GM19438 (cell line): ENCODE measurements at regions not wholly inside any gene's neighbourhood (a gene's known extent, or its start where the extent isn't known, plus 50 kb on each side); places are given as distances from the start of the nearest gene placed in this dataset.

ENCODE experiments used
- ATAC-seq: cut with Tn5 transposase; IDR thresholded peaks from one replicate; pipeline ENCODE4 v1.9.1; 2021; ENCODE audit warnings: low read depth; ENCODE audit not compliant: unreplicated experiment

DNA sequence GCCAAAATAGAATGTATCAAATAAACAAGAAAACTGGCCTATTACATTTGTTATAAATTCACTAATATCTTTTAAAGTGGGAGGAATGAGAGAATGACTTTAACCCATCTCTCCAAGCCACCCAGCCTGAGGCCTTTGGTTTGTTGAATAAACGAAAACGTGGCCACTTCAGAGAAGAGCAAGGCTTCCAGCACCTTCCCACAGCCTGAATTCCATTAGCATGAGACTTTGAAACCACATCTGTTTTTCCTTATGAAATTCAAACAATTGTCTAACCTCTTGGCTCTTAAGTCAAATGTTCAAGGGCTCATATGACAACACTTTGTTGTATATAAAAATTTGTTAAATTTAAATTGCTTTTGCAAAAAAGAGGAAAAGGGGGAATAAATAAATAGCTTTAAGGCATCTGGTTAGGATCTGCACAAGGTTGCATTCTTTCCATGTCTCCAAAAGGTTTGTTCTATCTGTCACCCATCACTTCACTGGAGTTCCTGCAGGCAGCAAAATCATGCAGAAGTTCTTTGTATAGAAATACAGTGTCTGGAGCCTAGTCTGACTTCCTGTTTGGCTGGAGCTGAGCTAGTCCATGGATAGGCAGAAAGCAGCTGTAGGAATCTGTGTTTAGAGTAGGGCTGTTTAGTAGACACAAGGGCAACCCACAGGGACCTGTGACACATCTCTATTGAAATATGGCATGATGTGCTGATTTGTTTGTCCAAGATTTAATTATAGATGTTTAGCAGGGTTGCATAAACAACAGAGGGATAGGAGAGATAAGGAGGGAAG is 502.3 kb downstream of the KCTD12 start:
- no peak for ATAC-seq

DNA sequence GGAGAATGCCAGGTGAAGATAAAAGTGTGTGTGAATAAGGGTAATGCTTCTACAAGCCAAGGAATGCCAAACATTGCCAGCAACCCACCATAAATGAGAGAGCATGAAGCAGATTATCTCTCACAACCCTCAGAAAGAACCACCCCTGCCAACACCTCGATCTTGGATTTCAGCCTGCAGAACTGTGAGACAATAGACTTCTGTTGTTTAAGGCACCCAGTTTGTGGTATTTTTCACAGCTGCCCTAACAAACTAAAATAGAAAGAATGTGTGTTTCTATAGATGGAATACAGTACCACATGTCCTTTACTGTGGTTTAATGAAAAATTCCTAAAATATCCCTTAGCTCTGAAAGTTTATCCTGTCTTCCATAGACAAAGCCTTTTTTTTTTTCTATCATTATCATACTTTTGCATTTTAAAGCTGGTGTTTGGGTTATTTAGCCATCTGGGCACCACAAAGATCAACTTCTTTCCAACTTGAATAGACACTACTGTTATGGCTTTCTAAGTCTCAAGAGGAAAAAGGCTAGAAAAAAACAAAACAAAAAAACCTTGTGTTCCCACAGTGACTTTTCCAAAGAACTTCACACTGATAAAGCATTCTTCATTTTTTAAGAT is 505.6 kb downstream of the KCTD12 start:
- no peak for ATAC-seq

DNA sequence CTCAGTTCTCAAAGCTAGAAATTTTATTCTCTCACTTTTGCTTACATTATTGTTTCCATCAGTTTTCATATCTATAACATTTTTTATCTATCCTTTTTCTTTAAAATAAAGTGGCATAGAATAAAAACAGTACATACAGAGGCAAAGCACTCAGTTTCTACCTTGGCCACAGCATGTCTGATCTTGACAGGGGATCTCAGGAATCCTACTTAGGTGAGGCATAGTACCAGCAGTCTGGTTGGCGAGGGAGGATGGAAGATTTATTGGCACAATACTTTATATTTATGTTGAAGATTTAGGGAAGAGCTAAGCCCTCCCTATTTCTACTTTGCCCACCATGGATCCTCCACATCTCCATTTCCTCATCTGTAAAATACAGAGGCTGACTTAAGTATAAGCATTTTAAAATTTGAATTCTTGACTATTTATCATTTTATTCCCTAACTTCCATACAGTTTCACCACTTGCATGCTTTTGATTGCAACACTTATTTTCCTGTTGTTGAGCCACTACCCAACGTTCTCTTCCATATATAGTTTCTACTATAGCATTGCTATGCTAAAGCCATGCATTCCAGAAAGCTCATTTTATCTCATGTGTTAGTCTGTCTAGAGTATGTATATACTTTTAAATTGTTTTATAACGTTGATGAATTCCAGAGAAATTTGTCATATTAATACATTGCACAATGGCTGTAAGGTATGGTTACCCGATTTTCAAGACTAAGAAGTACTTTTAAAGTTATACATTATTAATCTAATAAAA is 506.7 kb downstream of the KCTD12 start:
- no peak for ATAC-seq

DNA sequence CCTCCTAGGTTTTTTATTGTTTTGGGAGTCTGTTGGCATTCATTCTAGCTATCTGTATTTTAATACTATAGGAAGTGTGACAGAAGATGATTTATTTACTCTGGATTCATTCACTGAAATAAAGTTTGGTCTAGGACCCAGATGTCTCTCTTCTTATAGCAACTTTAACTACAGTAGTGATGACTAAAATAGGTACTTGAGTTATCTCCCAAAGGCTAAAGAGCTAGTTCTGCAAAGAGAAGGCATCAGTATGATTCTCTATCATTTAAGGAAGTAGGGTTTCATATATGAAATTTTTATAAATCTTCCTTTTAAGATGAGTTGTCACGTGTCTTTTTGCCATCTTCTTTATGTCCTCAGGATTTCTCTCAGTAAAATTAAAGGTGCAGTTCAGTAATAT is 507.4 kb downstream of the KCTD12 start:
- ATAC-seq, result no peak

DNA sequence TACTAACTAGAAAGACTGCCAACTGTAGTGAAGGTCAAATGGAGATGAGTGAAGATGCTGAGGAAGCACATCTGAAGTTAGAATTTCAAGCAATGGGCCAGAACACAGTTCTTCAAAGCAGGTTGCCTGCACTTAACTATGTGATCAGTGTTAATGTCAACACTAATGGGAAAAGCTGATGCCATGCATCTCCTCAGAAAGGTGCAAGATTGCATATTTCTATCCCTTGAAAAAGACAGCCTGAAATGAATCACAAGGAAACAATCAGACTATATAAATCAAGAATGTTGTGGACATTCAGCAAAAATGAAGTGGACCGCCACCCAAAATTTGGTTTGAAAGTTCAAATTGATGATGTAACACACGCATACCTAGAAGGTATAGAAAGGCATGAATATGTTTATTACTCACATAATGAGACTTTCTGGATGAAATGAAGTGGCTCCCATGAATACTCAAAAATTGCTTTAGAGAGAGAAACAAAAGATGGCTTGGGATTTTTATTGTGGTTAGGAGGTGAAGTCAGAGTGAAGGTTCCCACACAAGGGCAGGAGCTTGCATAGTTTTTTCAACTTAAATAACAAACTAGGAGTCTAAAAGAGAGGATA is 522.4 kb downstream of the KCTD12 start:
- no peak for ATAC-seq

DNA sequence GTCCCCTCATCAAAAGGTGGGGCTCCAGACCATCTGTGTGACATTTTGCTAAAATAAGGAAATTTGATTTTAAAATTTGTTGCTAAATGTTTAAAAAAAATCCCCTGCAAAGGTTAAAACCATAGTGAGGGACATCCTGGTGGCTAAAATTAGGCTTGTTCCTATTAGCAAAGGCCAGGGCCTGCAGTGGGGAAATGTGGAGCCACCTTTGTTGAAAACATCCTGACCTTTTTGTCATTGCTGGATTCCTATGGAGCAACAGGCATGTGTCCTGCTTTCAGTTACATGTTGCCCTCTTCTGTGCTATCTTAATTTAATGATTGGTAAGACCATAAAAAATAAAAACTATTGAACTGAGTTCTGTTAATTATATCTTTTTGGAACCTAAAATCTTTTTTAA is 524.3 kb downstream of the KCTD12 start:
- no peak for ATAC-seq

DNA sequence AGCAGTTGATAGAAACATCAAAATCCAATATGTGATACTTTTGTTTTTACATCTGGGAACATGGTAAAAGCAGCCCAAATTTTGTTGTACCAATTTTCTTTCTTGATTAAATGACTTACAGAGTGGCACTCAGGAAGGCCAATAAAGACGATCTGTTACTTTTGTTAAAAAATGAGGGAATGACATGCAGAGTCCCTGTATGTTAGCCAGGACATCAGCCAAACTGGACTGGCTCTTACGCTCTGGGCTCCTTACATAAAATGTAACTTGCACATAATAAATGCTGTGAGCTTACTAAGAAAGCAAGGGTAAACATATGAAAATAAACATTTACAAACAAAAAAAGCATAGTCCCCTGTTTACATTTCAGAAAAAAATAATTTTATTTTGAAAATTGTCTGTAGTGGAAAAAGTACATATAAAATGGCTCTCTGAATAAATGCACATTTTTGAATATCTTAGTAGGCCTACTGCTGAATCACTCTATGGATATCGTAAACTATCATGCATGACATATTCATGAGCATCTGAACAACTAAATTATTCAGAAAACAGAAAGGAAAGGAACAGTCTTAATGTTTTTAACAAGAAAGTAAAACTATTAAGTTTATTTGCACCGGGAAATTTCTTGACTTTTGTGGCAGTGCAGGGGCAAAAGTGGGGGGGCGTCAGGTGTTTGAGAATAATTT is 534.5 kb downstream of the KCTD12 start:
- ATAC-seq, result no peak

DNA sequence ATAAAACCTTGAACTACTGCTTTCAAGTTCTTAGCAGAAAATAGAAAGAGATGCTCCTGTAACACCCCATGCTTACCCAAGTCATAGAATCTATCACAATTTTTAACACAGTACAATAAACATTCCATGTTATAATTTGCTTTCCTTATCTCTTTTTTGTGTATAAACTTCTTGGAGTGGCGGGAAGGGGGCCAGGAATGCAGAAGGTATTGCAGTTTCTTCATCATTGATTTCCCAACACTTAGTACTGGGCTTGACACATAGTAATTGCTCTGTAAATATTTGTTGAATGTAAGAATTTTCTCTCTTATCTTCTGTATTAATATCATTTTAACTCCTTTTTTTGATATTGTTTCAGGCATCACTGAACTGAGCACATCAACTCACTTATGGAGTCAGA is 535.8 kb downstream of the KCTD12 start:
- no peak for ATAC-seq

DNA sequence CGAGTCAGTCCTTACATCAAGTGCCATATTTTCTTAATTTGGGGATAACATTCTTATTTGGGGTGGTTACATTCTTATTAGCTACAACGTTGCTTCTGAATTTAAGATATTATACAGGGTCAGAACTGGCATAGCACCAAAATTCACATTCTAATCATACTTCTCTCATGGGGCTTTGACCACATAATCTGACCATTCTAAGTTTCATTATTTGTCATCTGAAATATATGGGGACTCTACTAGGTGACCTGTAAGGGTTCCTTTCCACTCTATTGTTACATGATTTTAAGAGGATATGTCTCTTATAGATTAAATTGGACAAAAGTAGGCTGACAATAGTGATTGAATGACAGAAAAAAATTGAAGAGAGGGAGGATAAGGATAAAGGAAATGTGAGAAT is 536.5 kb downstream of the KCTD12 start:
- ATAC-seq, result no peak

DNA sequence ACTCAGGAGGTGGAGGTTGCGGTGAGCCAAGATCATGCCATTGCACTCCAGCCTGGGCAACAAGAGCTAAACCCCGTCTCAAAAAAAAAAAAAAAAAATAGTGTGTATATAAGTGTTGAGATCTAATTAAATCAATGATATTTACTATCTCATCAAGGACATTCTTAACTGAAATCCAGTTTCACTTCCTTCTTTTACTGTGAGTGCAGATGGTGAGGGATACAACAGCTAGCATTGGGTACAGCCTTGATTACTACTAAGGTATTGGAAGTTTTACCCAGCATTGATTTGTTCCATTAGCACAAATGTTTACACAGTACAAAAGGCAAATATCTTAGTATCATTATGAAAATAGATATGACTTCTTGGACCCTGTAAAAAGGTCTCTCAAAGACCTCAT is 546.6 kb downstream of the KCTD12 start:
- ATAC-seq, result no peak

DNA sequence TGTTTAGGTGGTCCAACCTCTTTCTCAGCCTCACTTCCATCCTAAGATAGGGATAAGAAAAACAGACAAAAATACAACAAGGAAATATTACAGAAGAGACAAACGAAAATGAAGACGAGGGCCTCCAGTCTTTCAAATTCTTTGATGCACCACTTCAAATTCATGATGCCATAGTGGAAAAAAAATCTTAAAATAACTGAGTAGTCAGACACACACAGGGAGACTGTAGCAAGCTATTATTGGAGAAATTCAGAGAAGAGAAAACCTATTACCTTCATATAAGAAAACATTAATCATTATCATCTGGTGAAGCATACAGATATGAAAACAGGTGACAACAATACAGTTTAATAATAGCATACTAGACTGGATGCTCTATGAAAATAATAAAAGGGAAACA is 548.2 kb downstream of the KCTD12 start:
- ATAC-seq, result no peak

DNA sequence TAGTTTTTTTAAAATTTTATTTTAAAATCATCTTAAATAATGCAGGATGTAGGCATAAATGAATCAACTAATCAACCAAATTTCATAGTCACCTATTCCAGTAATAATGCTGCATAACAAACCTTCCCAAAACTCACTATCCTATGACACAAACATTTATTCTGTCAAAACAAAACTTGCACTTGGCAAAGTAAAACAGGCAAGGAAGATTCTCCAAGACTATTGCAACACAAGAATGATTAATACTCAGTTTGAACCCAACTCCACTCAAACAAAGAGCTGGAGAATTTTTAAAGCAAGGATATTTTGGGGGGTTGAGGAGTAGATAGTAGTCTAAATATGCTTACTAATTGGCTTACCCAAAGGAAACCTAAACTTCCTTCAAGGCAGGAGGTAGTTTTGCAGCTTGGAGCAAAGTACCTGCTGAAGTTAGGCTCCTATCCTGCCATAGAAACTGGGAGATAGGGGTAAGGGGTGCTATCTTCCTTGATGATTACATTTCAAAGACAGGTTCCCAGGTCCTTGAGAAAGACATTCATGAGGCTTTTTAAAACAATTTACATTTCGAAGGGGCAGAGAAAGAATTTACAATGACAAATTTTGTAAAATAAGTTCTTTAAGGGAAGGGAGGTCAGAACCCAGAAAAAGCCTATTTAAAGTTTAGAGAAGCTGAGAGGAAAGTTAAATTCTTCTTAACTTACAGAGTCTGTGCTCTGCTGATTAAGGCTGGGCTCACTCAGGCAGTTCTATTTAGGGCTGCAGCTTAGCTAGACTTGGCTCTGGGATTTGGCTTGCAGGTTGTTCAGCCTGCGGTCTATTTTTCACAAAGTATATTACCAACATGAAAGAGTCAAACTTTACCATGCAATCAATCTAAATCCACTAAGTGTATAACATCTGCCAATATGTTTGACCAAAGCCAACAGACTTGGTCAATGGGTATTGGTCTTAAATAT is 549.0 kb downstream of the KCTD12 start:
- ATAC-seq, result no peak

DNA sequence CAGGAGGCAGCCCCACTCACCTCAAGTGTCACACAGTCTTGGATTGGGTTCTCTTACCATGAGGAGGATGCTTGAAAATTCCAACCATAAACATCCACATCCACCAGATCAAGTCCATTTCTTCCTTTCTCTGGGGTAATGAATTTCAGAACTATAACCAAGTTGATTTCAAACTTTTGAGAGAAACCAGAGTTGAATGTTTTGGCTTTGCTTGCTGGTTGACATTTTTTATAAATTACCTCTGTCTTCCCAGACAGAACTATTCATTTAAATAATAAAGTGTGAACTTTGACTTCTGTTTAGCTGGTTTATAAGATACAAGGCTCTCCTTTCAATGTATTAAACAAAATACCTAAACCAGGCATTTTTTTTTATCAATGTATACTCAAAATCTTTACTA is 550.7 kb downstream of the KCTD12 start:
- no peak for ATAC-seq

DNA sequence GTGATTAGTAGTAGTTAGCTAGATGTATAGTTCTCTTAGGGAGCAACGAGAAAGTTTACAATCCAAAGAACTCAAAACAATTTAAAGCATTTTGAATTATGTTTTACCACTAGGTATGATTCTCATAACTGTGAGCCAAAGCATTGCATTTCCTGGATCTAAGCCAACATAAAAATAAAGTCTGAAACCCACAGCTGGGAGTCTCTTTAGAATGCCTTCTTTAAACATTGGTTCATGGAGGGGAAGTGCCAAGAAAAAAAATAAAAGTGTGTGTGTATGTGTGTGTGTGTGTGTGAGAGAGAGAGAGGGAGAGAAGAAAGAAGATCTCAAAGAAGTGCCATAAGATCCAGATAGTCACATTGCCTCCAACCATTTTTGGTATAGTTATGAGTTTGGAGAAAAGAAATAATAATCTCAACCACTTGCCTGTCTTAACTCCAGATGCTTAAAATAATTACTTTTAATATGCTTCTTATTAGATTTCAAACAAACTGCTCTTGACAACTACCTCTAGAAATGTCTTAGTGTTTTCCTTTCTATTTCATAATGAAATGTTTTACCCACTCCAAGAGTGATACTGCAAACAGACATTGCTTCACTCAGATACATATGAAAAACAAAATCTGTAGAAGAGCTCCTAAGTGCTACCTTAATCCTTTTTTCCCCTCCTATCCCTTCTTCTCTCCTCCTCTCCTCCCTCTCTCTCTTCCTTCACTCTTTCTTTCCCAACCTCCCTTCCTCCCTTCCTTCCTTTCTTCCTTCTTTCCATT is 554.1 kb downstream of the KCTD12 start:
- no peak for ATAC-seq

DNA sequence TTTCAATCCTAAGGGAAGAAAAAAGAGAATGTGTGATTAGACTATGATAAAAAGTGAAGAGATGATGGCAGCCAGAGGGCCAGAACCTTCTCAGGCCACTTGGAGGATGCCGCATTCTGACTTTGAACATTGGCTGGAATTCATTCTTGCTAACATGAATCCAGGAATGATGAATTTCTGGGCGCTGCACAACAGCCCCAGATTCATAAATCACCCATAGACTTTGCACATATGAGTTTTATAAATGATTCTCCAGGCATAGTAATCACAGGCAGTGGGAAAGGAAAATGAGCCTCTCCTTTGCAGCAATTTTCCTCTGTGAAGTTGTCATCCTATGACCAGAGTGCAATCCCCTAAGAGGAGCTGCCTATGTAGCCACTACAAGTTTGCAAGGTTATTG is 555.4 kb downstream of the KCTD12 start:
- ATAC-seq, result no peak

DNA sequence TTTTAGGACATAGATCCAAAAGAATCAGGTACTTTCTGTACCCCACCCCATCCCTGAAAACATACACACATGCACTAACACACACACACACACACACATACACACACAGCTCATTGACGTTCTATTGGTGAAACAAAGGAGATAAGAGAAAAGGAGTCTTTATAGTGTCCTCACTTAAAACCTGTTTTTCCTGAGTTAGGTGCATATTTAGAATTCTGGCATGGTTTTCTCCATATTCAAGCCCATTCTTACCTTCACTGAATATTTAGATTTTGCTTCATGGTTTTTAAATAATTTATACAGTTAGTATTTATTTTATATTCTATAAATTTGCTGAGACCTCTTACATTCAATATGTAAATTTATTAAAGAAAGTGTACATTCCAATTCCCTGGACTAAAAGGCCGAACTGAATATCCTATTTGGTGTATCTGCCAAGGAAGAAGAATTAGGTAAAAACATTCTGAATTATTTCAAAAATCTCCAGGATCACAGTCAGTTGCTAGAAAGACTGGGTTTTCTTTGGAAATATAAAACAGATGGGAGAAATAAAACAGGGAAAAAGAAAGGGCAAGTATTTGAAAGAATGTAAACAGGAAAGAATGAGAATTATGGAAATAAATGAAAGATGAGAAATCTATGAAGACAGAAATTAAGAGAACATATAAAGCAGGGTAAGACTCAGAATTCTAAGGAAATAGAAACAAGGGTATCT is 556.2 kb downstream of the KCTD12 start:
- no peak for ATAC-seq

DNA sequence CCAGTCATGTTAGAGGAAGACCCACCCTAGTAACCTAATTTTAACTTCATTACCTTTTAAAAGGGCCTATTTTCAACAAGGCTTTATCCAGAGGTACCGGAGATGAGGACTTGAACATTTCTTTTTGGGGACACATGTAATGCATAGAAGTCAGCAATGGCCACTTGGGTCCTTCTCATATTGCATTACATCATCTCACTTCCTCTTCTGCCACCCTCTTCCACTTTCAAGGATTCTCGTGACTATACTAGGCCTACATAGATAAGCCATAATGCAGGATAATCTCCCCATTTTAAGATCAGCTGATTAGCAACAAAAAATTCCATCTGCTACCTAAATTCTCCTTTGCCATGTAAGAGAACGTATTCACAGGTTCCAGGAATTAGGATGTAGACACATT is 557.2 kb downstream of the KCTD12 start:
- ATAC-seq, result no peak

DNA sequence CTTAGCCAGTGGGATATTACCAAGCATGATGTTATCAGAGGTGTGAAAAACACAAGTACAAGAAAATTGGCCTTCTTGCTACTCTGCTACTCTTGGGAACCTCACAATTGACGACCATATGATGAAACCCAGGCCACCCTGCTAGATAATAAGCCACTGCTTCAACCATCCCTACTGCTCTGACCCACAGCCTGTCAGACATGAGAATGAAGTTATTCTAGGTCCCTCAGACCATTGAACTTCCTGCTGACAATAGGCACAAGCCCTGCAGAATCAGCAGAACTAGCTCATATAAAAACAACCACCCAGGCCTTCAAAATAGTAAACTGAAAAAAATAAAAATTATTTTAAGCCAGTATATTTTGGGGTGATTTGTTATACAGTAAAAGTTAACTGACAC is 559.9 kb downstream of the KCTD12 start:
- no peak for ATAC-seq
